AG04450 (cell line): ENCODE measurements at regions not wholly inside any gene's neighbourhood (a gene's known extent, or its start where the extent isn't known, plus 50 kb on each side); places are given as distances from the start of the nearest gene placed in this dataset.

Experiments used
- CTCF ChIA-PET: fragments of 300-600, 350-600 bp; formaldehyde crosslinking; extraction: SDS; loops from one replicate; lab custom pipeline; 2022; ENCODE audit warnings: antibody characterized with exemption, inconsistent platforms; lab: Charles Lee
- POLR2A ChIA-PET: fragments of 350-600 bp; formaldehyde crosslinking; extraction: SDS; loops from one replicate; lab custom pipeline; 2021; ENCODE audit warnings: antibody characterized with exemption, inconsistent platforms; lab: Yijun Ruan, JAX
- DNase-seq: peaks from one replicate; pipeline ENCODE4 v3.0.0-alpha.2; 2011; ENCODE audit warnings: low read depth, low spot score
- H3K27ac ChIP-seq: one replicate; pipeline ENCODE4 v1.5.1; 2012; ENCODE audit warnings: low read depth, low read length, control low read depth
- H3K27me3 ChIP-seq: one replicate; pipeline ENCODE4 v1.6.0; 2012; ENCODE audit warnings: low read length; ENCODE audit not compliant: control insufficient read depth, insufficient read depth
- H3K4me3 ChIP-seq: 2 replicates; pipeline ENCODE4 v1.5.1; 2011; ENCODE audit warnings: mild to moderate bottlenecking, low read depth, low read length, control low read depth
- H3K9me3 ChIP-seq: 2 replicates; pipeline ENCODE4 v1.5.1; 2012; ENCODE audit warnings: low read length; ENCODE audit not compliant: control insufficient read depth, insufficient read depth
- TF ChIP-seq, protein P1 (sequence below): IDR thresholded peaks from 2 replicates; pipeline ENCODE4 v1.5.1; 2011; ENCODE audit warnings: low read depth, low read length, control low read depth, inconsistent platforms

DNA sequence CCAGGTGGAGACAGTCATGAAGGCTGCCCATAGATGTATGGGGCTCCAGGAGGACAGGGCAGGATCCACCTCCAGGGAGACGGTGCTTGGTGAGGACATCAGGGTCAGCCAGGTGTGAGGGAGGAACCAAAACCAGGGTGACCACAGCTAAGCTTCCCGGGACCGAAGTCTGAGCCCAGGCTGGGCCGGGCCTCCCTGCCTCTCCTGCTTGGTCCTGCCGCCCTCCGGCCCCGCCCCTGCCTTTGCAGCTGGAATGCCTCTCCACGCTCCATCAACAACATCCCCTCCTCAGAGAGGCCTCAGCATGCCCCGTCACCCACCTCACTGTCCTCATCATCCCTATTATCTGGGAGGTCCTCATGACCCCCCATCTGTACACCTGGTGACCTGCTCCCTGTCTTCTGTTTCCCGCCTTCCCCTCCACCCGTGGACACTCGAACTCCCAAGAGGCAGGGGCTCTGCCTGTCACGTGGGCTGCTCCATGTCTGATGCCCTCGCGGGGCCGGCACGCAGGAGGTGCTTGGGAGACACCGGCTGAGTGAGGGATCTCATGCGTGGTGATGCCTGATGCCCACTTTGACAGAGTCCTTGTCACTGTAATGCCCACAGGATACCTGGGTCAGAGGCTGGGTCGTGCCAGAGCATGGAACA is 59.4 kb downstream of the RTL6 start:
- ChIA-PET POLR2A (no interaction called here), CTCF (no interaction called here)
- Histone ChIP-seq H3K9me3 (no peaks in the 10 kb centered on the region), H3K27me3 (no peaks in the 10 kb centered on the region), H3K27ac (no peak overlapping the region), H3K4me3 (no peak overlapping the region)
- DNase-seq: no peak
- TF ChIP-seq, protein P1, sequence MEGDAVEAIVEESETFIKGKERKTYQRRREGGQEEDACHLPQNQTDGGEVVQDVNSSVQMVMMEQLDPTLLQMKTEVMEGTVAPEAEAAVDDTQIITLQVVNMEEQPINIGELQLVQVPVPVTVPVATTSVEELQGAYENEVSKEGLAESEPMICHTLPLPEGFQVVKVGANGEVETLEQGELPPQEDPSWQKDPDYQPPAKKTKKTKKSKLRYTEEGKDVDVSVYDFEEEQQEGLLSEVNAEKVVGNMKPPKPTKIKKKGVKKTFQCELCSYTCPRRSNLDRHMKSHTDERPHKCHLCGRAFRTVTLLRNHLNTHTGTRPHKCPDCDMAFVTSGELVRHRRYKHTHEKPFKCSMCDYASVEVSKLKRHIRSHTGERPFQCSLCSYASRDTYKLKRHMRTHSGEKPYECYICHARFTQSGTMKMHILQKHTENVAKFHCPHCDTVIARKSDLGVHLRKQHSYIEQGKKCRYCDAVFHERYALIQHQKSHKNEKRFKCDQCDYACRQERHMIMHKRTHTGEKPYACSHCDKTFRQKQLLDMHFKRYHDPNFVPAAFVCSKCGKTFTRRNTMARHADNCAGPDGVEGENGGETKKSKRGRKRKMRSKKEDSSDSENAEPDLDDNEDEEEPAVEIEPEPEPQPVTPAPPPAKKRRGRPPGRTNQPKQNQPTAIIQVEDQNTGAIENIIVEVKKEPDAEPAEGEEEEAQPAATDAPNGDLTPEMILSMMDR: no peak

DNA sequence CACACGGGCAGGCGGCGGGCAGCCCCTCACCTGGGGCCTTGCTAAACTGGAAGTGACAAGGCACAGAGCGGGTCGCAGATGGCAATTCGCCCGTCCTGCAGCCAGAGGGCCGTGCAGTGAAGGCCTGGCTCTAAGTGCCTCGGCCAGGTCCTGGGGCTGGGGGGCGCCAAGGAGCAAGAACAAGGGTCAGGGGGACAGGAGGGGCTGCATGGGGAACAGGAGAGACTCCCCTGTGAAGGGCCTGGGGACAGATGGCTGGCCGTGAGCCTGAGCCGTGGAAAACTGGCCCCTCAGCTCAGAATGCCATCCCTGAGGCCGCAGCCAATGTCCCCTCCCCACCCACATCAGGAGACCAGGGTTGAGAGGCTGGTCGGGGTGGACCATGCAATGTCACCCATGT is 60.0 kb downstream of the RTL6 start:
- no peaks in the 10 kb centered on the region for H3K27me3 ChIP-seq
- CTCF ChIA-PET: no interaction called here
- TF ChIP-seq, protein P1: no peak
- no peak for DNase-seq
- H3K27ac ChIP-seq: no peak overlapping the region
- no peaks in the 10 kb centered on the region for H3K9me3 ChIP-seq
- POLR2A ChIA-PET: interaction anchor here (0.6 kb wide), 1 partner anchor 53 kb away, joined by 8 read pairs; no protein-coding TSS in a partner anchor
- no peak overlapping the region for H3K4me3 ChIP-seq

DNA sequence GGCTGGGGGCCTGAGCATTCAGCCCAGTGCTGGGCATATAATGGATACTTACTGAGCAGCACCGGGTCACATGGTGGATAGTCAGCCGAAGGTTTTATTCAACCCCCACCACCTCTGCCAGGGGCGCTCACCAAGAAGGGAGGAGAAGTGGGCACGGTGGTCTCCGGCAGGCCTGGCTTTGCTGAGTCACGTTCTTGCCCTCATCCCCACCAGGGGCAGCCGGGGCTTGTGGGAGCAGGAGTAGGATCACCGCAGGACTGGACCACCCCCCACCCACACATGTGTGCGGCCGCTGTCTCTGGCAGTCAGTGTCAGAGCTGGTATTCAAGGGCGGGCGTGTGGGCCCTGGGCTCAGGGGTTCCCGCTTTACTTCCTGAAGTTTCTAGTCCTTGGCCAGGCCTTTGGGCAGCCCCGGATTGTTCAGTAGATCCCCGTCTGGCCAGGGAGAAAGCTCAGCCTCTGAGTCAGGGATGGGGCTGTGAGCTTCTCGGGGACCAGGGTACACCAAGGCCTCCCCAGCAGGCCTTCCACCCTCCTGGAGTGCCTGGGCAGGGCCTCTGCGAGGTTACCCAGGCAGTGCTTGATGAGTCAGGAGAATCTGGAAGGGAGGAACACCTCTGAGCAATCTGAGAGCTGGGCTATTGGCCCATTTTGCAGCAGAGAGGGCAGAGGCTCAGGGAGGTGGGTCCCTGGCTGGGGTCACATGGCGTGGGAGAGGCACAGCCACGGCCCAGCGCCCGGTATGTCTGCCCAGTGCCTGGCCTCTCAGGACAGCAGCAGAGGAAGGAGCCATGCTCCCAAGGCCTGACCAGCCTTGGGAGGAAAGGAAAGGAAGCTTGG is 60.6 kb downstream of the RTL6 start:
- DNase-seq: no peak
- Histone ChIP-seq H3K9me3 (no peaks in the 10 kb centered on the region), H3K4me3 (no peak overlapping the region), H3K27me3 (no peaks in the 10 kb centered on the region), H3K27ac (no peak overlapping the region)
- CTCF ChIA-PET: no interaction called here
- TF ChIP-seq, protein P1: no peak
- POLR2A ChIA-PET: interaction anchor here (0.6 kb wide), 1 partner anchor 53 kb away, joined by 8 read pairs; no protein-coding TSS in a partner anchor

DNA sequence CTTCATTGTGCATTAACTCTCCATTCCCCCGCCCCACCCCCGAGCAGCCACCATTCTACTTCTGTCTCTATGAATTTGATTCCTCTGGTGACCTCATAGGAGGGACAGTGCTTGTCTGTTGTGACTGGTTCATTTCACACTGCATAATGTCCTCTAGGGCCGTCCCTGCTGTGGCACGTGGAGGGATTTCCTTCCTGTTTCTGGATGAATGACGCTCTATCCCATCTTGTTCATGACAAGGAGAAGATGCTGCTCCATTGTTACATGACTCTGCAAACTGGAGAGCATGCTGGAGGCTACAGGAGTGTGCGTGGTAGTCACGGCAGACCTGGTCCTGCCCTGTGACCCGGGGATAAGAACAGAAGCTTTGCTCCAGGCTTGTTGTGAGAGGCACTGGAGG is 61.3 kb downstream of the RTL6 start:
- ChIA-PET POLR2A (no interaction called here), CTCF (no interaction called here)
- Histone ChIP-seq H3K9me3 (no peaks in the 10 kb centered on the region), H3K27me3 (no peaks in the 10 kb centered on the region), H3K4me3 (no peak overlapping the region), H3K27ac (no peak overlapping the region)
- no peak for DNase-seq
- TF ChIP-seq, protein P1: no peak

DNA sequence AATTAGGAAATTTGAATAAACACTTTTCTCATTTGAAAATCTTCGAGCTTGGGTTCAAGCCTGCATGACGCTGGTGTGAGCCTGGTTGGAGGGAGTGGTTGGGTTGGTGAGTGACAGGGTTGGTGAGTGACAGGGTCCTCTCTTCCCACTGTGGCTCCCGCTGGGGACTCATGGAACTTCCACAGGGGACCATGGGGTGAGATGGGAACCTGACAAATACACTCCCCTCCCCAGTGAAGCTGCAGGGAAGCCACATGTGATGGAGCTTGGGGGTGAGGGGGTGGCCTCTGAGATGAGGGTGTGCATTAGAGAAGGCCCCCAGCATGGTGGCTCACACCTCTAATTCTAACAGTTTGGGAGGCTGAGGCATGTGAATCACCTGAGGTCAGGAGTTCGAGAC is 66.8 kb downstream of the RTL6 start:
- no peak for DNase-seq
- Histone ChIP-seq H3K4me3 (no peak overlapping the region), H3K27ac (no peak overlapping the region), H3K27me3 (peaks cover 6% of the 10 kb centered on the region), H3K9me3 (no peaks in the 10 kb centered on the region; the same call in 1 of the 2 replicates)
- ChIA-PET CTCF (no interaction called here), POLR2A (no interaction called here)
- TF ChIP-seq, protein P1: no peak
